ENCODE measurements at regions not wholly inside any gene's neighbourhood (a gene's known extent, or its start where the extent isn't known, plus 50 kb on each side); places are given as distances from the start of the nearest gene placed in this dataset.

GRCh38 chr6:40848868-40849514, 190.0 kb downstream of the UNC5CL start:
- ATAC-seq (no peak), DNase-seq (ENCODE audit: low read depth, low spot score) (no peak)
- H3K79me2 ChIP-seq (ENCODE audit: insufficient read depth, low read length): no peaks in the 10 kb centered on the region
- POLR2A ChIA-PET: no interaction called here
- no TSS peak for BruUV-seq (replicated peaks)
- H3K9me3 ChIP-seq (ENCODE audit: control insufficient read depth in 1 of 2, insufficient read depth in 1 of 2, low read depth in 1 of 2, low read length in 2 of 2): no peaks in the 10 kb centered on the region
- no peak for TF ChIP-seq MAX (IDR thresholded peaks at IDR 0.05)
- TF ChIP-seq ZFX (IDR thresholded peaks at IDR 0.05): no peak
- no peak for TF ChIP-seq SP1 (IDR thresholded peaks at IDR 0.05; ENCODE audit: low read depth)
- no peak for TF ChIP-seq REST (IDR thresholded peaks at IDR 0.05; ENCODE audit: low read depth)
- no peak for TF ChIP-seq CBX3 (IDR thresholded peaks at IDR 0.05; ENCODE audit: low read depth)
- no peak for TF ChIP-seq POLR2AphosphoS5 (IDR thresholded peaks at IDR 0.05; ENCODE audit: low read depth, low read length)
- TF ChIP-seq JUND (IDR thresholded peaks at IDR 0.05): no peak
- TF ChIP-seq EZH2 (IDR thresholded peaks at IDR 0.05): no peak
- TF ChIP-seq ELF1 (IDR thresholded peaks at IDR 0.05; ENCODE audit: borderline replicate concordance, low read depth): no peak
- TF ChIP-seq POLR2A (IDR thresholded peaks at IDR 0.05; ENCODE audit: borderline replicate concordance, extremely low read depth, insufficient read depth, insufficient read length): no peak
- no peak for TF ChIP-seq EZH2phosphoT487 (IDR thresholded peaks at IDR 0.05; ENCODE audit: borderline replicate concordance)
- no peak for TF ChIP-seq EGR1 (IDR thresholded peaks at IDR 0.05; ENCODE audit: low read depth)
- no peak for TF ChIP-seq SIN3A (IDR thresholded peaks at IDR 0.05; ENCODE audit: low read depth)
- TF ChIP-seq ZBTB33 (IDR thresholded peaks at IDR 0.05; ENCODE audit: extremely low read depth, insufficient replicate concordance, low read length): no peak
- TF ChIP-seq CTCF (IDR thresholded peaks at IDR 0.05 in 2 of 3, conservative IDR thresholded peaks at IDR 0.05 in 1 of 3; ENCODE audit: borderline replicate concordance in 1 of 3, insufficient read depth in 1 of 3, low read depth in 2 of 3, low read length in 2 of 3): no peak
- no peak for TF ChIP-seq CEBPB (IDR thresholded peaks at IDR 0.05; ENCODE audit: low read depth)
- TF ChIP-seq ATF3 (IDR thresholded peaks at IDR 0.05): no peak
- no peak for TF ChIP-seq RAD21 (IDR thresholded peaks at IDR 0.05; ENCODE audit: low read depth)
- no peak for TF ChIP-seq FOSL1 (IDR thresholded peaks at IDR 0.05; ENCODE audit: low read depth)
- intact Hi-C loops (cut with micrococcal nuclease): loop anchor here (5.0 to 10.0 kb wide), 3 partner anchors 294 to 1504 kb away; no protein-coding TSS in a partner anchor
- H3K36me3 ChIP-seq (ENCODE audit: control insufficient read depth in 1 of 2, insufficient read depth in 2 of 2, low read length in 2 of 2): no peaks in the 10 kb centered on the region
- CTCF ChIA-PET: no interaction called here
- no peaks in the 10 kb centered on the region for H3K9me2 ChIP-seq (ENCODE audit: insufficient read depth)
- H4K20me1 ChIP-seq (ENCODE audit: insufficient read depth): no peaks in the 10 kb centered on the region
- H3K9ac ChIP-seq (ENCODE audit: low read length): no peak overlapping the region
- H3K4me1 ChIP-seq (ENCODE audit: control insufficient read depth in 1 of 2, insufficient read depth in 2 of 2, low read length in 2 of 2): no peaks in the 10 kb centered on the region
- RAD21 ChIA-PET (ENCODE audit: low non-redundant PET in 1 of 2, low total read pairs in 2 of 2, uncharacterized antibody in 2 of 2, unreplicated experiment in 2 of 2): no interaction called here
- no peak overlapping the region for H3K27ac ChIP-seq (ENCODE audit: low read depth, low read length)
- no peak overlapping the region for H2AFZ ChIP-seq (ENCODE audit: low read depth, low read length, poor library complexity, severe bottlenecking)
- H3K27me3 ChIP-seq (ENCODE audit: insufficient read depth, low read length): peaks cover 17% of the 10 kb centered on the region
- H3K4me3 ChIP-seq (replicated peaks in 1 of 2; ENCODE audit: low read depth in 1 of 2, low read length in 2 of 2): no peak overlapping the region
- no peak overlapping the region for H3K4me2 ChIP-seq (ENCODE audit: low read length)

Data from HCT116 (cell line).